ENCODE measurements at regions not wholly inside any gene's neighbourhood (a gene's known extent, or its start where the extent isn't known, plus 50 kb on each side); places are given as distances from the start of the nearest gene placed in this dataset.

GRCh38 chr4:186780291-186781031, 56.8 kb upstream of the FAT1 start:
- FAIRE-seq (no peak), DNase-seq (ENCODE audit: low read depth in 1 of 2, low spot score in 2 of 2) (no peak)
- Histone ChIP-seq H3K4me1 (replicated peaks in 1 of 4; ENCODE audit: control insufficient read depth in 3 of 4, insufficient read depth in 4 of 4, low read length in 3 of 4) (no peaks in the 10 kb centered on the region; a peak in 1 of 7 replicates), H2AFZ (ENCODE audit: low read length) (no peak overlapping the region; the same call in 1 of the 2 replicates), H3K14ac (ENCODE audit: insufficient read length) (no peak overlapping the region), H4K8ac (ENCODE audit: extremely low read depth, insufficient read depth, low read length) (no peak overlapping the region), H3K9me3 (ENCODE audit: insufficient read depth in 2 of 2, low read depth in 1 of 2, low read length in 1 of 2) (no peaks in the 10 kb centered on the region), H2BK15ac (ENCODE audit: low read length) (no peak overlapping the region), H3K23me2 (ENCODE audit: low read depth, low read length) (no peaks in the 10 kb centered on the region), H4K91ac (replicated peaks; ENCODE audit: insufficient read length, low read length) (no peak overlapping the region), H3K23ac (ENCODE audit: insufficient read length) (no peak overlapping the region), H2BK12ac (ENCODE audit: low read depth, low read length) (no peak overlapping the region), H3K27me3 (replicated peaks in 1 of 4; ENCODE audit: control insufficient read depth in 3 of 4, extremely low read depth in 1 of 4, insufficient read depth in 3 of 4, low read length in 3 of 4) (no peaks in the 10 kb centered on the region), H3K4me2 (ENCODE audit: insufficient read depth in 1 of 2, low read depth in 2 of 2, low read length in 2 of 2) (no peak overlapping the region), H3K27ac (ENCODE audit: low read depth, low read length) (no peak overlapping the region), H3K9ac (replicated peaks in 1 of 4; ENCODE audit: extremely low read depth in 1 of 4, low read depth in 3 of 4, low read length in 3 of 4) (no peak overlapping the region), H2BK20ac (ENCODE audit: low read length) (no peak overlapping the region), H3K18ac (ENCODE audit: extremely low read depth, low read length) (no peak overlapping the region), H2BK5ac (ENCODE audit: low read depth, low read length) (no peak overlapping the region), H3K79me1 (ENCODE audit: low read depth, low read length) (no peaks in the 10 kb centered on the region), H4K20me1 (replicated peaks in 1 of 2; ENCODE audit: control insufficient read depth in 1 of 2, insufficient read depth in 2 of 2, low read length in 2 of 2) (no peaks in the 10 kb centered on the region), H3K4ac (replicated peaks; ENCODE audit: insufficient read length, low read depth, low read length) (no peak overlapping the region), H4K5ac (ENCODE audit: insufficient read length, low read depth, low read length) (no peak overlapping the region), H3K36me3 (ENCODE audit: control insufficient read depth in 2 of 4, insufficient read depth in 4 of 4, low read length in 3 of 4) (no peaks in the 10 kb centered on the region), H3K4me3 (ENCODE audit: extremely low read depth in 1 of 4, insufficient read depth in 2 of 4, low read depth in 3 of 4, low read length in 4 of 4) (no peak overlapping the region), H3K79me2 (ENCODE audit: control insufficient read depth in 1 of 2, insufficient read depth in 2 of 2, low read length in 2 of 2) (no peaks in the 10 kb centered on the region), H3K56ac (replicated peaks; ENCODE audit: insufficient read length, low read depth, low read length) (no peak overlapping the region), H2BK120ac (replicated peaks; ENCODE audit: low read depth, low read length) (no peak overlapping the region), H2AK5ac (ENCODE audit: low read depth, low read length) (no peak overlapping the region)
- POLR2A ChIA-PET (ENCODE audit: partially characterized antibody): no interaction called here
- CTCF ChIA-PET (ENCODE audit: partially characterized antibody): no interaction called here
- 55% methylated on average over 4 of the region's 4 CpGs; no CpG with 5 or more reads in 1 of the 2 experiments for WGBS, 2 experiments (ENCODE audit: extremely low coverage in 1 of 2, insufficient coverage in 1 of 2, insufficient read length in 1 of 2, insufficient replicate concordance in 2 of 2, low coverage in 1 of 2, low lambda C conversion rate in 2 of 2, missing lambda C conversion rate in 1 of 2)
- TF ChIP-seq POLR2A (IDR thresholded peaks at IDR 0.05; ENCODE audit: control extremely low read depth in 1 of 2, low read depth in 2 of 2, low read length in 2 of 2) (no peak), USF2 (IDR thresholded peaks at IDR 0.05; ENCODE audit: low read length) (no peak), RBBP5 (IDR thresholded peaks at IDR 0.05; ENCODE audit: borderline replicate concordance, low read depth, low read length) (no peak), CREB1 (IDR thresholded peaks at IDR 0.05) (no peak), RFX5 (IDR thresholded peaks at IDR 0.05; ENCODE audit: borderline replicate concordance, low read depth, low read length) (no peak), KDM5A (IDR thresholded peaks at IDR 0.05; ENCODE audit: low read length) (no peak), SUZ12 (IDR thresholded peaks at IDR 0.05; ENCODE audit: low read length) (no peak), KDM4A (IDR thresholded peaks at IDR 0.05; ENCODE audit: low read depth, low read length, severe bottlenecking) (no peak), GTF2F1 (IDR thresholded peaks at IDR 0.05; ENCODE audit: borderline replicate concordance, low read depth, low read length) (no peak)
- TF ChIP-seq, protein P1, sequence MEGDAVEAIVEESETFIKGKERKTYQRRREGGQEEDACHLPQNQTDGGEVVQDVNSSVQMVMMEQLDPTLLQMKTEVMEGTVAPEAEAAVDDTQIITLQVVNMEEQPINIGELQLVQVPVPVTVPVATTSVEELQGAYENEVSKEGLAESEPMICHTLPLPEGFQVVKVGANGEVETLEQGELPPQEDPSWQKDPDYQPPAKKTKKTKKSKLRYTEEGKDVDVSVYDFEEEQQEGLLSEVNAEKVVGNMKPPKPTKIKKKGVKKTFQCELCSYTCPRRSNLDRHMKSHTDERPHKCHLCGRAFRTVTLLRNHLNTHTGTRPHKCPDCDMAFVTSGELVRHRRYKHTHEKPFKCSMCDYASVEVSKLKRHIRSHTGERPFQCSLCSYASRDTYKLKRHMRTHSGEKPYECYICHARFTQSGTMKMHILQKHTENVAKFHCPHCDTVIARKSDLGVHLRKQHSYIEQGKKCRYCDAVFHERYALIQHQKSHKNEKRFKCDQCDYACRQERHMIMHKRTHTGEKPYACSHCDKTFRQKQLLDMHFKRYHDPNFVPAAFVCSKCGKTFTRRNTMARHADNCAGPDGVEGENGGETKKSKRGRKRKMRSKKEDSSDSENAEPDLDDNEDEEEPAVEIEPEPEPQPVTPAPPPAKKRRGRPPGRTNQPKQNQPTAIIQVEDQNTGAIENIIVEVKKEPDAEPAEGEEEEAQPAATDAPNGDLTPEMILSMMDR (IDR thresholded peaks at IDR 0.05; ENCODE audit: control extremely low read depth in 1 of 3, insufficient read depth in 1 of 3, low read depth in 1 of 3, low read length in 3 of 3): no peak

All from H1 (cell line).